ENCODE measurements at regions not wholly inside any gene's neighbourhood (a gene's known extent, or its start where the extent isn't known, plus 50 kb on each side); places are given as distances from the start of the nearest gene placed in this dataset.

DNA sequence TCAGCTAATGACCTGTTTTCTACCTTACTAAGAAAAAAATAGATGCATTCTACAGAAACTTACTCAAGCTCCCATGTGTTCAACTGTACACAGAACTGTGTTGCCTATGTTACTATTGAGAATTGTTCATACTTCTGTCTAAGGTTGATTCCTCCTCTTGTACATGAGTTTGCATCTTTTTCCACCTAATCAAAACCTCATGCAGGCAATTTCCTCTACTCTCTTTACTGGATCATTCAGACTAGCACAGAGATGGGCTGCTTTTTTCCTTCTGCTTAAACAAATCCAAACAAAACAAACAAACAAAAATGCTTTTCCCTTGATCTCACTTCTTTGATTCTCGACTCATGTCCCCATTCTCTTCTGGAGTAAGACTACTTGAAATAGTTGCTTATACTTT lies 58.8 kb upstream of the PTGFR start:
- TF ChIP-seq, protein P1, sequence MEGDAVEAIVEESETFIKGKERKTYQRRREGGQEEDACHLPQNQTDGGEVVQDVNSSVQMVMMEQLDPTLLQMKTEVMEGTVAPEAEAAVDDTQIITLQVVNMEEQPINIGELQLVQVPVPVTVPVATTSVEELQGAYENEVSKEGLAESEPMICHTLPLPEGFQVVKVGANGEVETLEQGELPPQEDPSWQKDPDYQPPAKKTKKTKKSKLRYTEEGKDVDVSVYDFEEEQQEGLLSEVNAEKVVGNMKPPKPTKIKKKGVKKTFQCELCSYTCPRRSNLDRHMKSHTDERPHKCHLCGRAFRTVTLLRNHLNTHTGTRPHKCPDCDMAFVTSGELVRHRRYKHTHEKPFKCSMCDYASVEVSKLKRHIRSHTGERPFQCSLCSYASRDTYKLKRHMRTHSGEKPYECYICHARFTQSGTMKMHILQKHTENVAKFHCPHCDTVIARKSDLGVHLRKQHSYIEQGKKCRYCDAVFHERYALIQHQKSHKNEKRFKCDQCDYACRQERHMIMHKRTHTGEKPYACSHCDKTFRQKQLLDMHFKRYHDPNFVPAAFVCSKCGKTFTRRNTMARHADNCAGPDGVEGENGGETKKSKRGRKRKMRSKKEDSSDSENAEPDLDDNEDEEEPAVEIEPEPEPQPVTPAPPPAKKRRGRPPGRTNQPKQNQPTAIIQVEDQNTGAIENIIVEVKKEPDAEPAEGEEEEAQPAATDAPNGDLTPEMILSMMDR (IDR thresholded peaks at IDR 0.05) = no peak
- no peak for TF ChIP-seq POLR2A (IDR thresholded peaks at IDR 0.05)

Measured in esophagus squamous epithelium (tissue), 4 donors.